Transverse colon (tissue), 3 donors: ENCODE measurements at regions not wholly inside any gene's neighbourhood (a gene's known extent, or its start where the extent isn't known, plus 50 kb on each side); places are given as distances from the start of the nearest gene placed in this dataset.

Experiments
- CTCF ChIP-seq, 5 experiments: fragments of 200-600 bp in 3 of 5; fragments of 450-650 bp in 2 of 5; sonication (generic) in 3 of 5; IDR thresholded peaks; 1 replicate in 2 of 5; 2 replicates in 3 of 5; pipeline ENCODE4 v1.5.1; 2016 to 2017; ENCODE audit warnings: antibody characterized with exemption in 5 of 5, inconsistent platforms in 3 of 5, mild to moderate bottlenecking in 2 of 5, moderate library complexity in 1 of 5
- POLR2A ChIP-seq: fragments of 450-650 bp; IDR thresholded peaks from one replicate; pipeline ENCODE4 v1.6.1; 2016; ENCODE audit warnings: antibody characterized with exemption, mild to moderate bottlenecking, moderate library complexity

GRCh38 chrX:79268788-79269187 lies 98.3 kb downstream of the ITM2A start:
- TF ChIP-seq CTCF (IDR thresholded peaks at IDR 0.05): no peak
- TF ChIP-seq POLR2A: no peak
